Erythroblast (primary cell): ENCODE measurements at regions not wholly inside any gene's neighbourhood (a gene's known extent, or its start where the extent isn't known, plus 50 kb on each side); places are given as distances from the start of the nearest gene placed in this dataset.

Experiments
- GATA1 ChIP-seq: IDR thresholded peaks from 2 replicates; pipeline ENCODE4 v1.6.1; 2011; ENCODE audit warnings: low read depth, mild to moderate bottlenecking, control low read depth, low read length, moderate library complexity
- POLR2A ChIP-seq: IDR thresholded peaks from 2 replicates; pipeline ENCODE4 v1.6.1; 2011; ENCODE audit warnings: mild to moderate bottlenecking, low read length

DNA sequence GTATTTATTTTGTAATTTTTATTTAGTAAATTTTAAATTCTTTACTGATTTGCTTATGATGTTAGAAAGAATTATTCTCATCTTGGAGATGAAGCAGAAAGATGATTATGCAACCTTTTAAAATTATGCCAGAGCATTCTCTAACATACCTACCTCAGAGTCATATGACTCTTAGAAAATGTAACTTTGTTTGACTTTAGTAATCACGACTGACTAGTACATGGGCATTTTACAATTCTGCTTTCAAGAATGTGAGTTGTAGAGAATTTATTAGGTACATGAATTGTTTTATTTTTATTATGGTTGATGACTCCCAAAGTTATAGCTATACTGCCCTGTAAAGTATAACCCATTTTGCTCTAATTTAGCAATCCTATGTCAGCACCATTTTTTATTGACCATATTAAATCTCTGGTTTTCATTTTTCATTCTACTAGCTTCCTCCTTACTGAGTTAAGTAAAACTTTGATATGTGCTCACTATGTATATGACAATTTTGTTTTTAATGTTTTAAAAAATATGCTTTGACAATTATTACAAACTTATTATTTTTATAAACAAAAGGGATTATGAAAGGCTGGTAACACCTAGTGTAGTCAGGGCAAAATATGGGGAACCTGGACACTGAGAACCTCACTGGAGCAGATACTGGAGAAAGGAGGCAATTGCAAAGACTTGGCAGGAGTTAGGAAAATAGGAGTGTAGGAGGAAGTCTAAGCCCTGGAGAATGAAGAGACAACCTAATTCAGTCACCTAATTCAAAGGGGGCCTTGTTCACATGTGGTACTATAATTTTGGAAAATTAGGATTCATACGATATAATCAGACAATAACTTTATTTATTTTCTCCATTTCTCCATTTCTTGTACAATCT lies 249.7 kb upstream of the DAB2 start:
- TF ChIP-seq POLR2A (no peak), GATA1 (no peak)
